GM23248 (cell line): ENCODE measurements at regions not wholly inside any gene's neighbourhood (a gene's known extent, or its start where the extent isn't known, plus 50 kb on each side); places are given as distances from the start of the nearest gene placed in this dataset.

Experiments used
- EZH2 ChIP-seq: fragments of 200-600 bp; sonication (generic); IDR thresholded peaks from 2 replicates; pipeline ENCODE4 v1.6.1; 2018; ENCODE audit warnings: antibody characterized with exemption, mild to moderate bottlenecking; ENCODE audit not compliant: insufficient read depth, poor library complexity, severe bottlenecking
- EZH2phosphoT487 ChIP-seq: fragments of 200-600 bp; sonication (generic); IDR thresholded peaks from 2 replicates; pipeline ENCODE4 v1.6.1; 2018; ENCODE audit warnings: antibody characterized with exemption, moderate library complexity, mild to moderate bottlenecking, low read depth; ENCODE audit not compliant: insufficient read depth

DNA sequence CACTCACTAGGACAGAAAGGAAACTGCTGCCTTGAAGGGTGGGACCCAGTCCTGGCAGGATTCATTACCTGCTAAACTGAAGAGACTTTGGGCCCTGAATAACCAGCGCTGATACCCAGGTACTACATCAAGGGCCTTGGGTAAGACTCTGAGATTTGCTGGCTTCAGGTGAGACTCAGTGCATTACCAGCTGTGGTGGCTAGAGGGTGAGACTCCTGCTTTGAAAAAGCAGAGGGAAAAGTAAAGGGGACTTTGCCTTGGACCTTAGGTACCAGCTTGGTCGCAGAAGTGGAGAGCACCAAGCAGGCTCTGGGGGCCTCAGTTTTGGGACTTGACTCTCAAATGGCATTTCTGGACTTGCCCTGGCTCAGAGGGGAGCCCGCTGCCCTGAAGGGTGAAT is 673.3 kb downstream of the NXPH1 start:
- no peak for TF ChIP-seq EZH2
- no peak for TF ChIP-seq EZH2phosphoT487
